ENCODE measurements at regions not wholly inside any gene's neighbourhood (a gene's known extent, or its start where the extent isn't known, plus 50 kb on each side); places are given as distances from the start of the nearest gene placed in this dataset.
"Not testable (repeated sequence)": the region's sequence is repeated elsewhere in the genome, so short reads cannot be mapped to it uniquely, and the experiment has no call there.

- DNase-seq, result not testable (repeated sequence)
Observed at GRCh38 chr17:27365329-27365945, 71.5 kb downstream of the WSB1 start.

GRCh38 chr17:27366437-27366836, 72.5 kb downstream of the WSB1 start:
- DNase-seq, result no peak

- DNase-seq, result no peak
Observed at GRCh38 chr17:27367121-27367981, 73.4 kb downstream of the WSB1 start.

DNA sequence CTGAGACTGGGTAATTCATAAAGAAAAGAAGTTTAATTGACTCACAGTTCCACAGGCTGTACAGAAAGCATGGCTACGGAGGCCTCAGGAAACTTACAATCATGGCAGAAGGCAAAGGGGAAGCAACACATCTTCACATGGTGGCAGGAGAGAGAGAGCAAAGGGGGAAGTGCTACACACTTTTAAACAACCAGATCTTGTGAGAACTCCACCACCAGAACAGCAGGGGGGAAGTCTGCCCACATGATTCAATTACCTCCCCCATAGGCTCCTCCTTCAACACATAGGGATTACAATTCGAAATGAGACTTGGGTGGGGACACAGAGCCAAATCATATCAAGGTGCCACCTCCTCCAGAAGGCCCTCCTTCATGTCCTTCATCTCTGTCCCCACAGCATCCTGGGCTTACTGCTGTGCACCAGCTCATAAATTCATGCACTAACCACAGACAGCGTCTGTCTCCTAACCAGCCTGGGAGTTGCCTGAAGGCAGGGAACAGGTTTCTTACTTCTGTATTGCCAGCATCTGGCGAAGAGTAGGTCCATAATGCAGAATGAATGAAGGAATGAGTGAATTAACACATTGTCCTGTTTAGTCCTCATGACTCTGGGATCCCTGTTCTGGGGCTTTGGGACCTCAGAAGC, 74.4 kb downstream of the WSB1 start:
- no peak for DNase-seq

DNA sequence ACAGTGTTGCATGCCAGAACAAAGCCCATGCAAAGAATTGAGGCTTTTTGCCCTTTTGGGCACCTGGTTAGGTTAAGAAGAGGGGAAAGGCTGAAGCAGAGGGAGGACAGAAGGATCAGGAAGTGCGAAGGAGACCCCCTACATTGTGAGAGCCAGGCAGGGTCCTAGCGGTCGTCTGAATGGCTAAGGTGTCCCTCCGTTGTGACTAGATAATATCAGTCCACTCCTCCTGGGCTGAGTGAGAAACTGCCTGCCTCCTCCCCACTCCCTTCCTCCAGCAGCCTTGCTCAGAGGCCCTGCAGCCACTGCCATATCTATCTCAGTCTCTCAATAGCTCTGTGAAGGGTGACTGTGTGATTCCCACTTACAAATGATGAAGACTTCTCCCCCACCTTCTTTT, 75.1 kb downstream of the WSB1 start:
- DNase-seq, result no peak

DNA sequence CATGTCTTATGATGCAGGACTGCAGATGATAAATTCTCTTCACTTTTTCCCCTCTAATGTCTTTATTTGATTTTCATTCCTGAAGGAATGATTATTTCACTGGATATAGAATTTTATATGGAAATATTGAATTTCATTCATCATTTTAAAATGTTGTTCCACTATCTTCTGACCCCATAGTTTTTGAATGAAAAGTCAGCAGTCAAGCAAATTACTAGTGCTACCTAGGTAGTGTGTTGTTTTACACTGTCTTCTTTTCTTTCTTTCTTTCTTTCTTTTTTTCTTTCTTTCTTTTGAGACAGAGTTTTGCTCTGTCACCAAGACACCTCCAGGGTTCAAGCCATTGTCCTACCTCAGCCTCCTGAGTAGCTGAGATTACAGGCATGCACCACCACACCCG, 76.9 kb downstream of the WSB1 start:
- DNase-seq, result no peak

DNA sequence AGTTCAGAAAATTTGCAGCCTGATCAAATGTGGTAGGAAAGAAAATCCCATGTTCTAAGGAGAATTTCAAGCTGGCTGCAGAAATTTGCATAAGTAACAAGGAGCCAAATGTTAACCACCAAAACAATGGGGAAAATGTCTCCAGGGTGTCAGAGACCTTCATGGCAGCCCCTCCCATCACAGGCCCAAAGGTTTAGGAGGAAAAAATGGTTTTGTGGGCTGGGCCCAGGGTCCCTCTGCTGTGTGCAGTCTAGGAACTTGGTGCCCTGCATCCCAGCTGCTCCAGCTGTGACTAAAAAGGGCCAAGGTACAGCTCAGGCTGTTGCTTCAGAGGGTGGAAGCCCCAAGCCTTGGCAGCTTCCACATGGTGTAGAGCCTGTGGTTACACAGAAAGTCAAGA, 79.8 kb downstream of the WSB1 start:
- not testable (repeated sequence) for DNase-seq

DNA sequence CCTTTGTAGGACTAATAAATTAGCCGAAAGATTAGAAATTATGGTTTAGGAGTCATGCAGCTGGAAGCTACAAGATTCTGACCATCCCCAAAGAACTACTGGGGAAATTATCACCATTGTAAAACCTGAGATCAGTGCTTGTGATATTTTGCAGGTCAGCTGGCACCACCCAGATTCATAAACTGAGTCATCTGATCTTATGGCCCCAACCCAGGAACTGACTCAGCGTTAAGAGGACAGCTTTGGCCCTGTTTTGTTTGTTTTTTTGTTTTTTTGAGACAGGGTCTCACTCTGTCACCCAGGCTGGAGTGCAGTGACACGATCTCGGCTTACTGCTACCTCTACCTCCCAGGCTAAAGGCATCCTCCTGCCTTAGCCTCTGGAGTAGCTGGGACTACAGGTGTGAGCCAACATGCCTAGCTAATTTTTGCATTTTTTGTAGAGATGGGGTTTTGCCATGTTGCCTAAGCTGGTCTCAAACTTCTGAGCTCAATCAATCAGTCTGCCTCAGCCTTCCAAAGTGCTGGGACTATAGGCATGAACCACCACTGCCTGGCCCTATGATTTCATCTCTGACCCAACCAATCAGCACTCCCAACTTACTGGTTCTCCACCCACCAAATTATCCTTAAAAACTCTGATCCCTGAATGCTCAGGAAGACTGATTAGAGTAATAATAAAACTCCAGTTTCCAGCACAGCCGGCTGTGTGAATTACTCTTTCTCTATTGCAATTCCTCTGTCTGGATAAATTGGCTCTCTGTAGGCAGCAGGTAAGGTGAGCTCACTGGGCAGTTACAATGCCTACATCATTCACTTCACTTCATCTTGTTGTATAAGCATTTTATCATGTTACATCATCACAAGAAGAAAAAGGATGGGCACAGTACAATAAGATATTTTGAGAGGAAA, 79.4 kb upstream of the KSR1 start:
- no peak for DNase-seq

DNA sequence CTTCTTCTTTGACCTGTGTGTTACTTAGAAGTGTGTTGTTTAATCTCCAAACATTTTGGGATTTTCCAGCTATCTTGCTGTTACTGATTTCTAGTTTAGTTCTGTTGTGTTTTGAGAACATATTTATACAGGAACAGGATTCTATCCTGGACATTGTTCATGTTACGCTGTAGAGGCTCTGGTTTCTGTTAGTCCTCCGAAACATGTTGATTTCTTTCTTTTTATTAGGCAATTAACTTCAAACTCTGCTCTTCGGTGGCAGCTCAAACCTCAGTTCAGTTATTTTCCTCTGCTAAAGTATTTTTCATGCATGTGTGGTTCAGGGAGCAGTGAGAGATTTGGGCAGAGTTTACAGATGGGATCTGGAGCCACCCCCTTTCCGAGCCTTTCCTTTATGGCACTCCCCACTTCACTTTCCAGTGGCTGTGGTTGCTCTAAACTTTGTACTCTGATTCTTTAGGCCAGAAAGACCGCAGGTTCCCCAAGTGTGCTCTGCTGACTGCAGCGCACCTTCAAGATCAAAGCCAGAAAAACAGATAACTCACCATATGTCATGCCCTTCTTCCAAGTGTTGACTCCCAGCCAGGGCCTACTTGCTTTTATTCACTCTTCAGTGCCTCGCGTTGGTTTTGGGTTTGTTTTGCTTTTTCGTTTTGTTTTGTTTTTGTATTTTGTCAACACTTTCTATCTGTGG, 77.6 kb upstream of the KSR1 start:
- no peak for DNase-seq

- DNase-seq, result no peak
Observed at GRCh38 chr17:27379888-27380533, 76.2 kb upstream of the KSR1 start.

DNA sequence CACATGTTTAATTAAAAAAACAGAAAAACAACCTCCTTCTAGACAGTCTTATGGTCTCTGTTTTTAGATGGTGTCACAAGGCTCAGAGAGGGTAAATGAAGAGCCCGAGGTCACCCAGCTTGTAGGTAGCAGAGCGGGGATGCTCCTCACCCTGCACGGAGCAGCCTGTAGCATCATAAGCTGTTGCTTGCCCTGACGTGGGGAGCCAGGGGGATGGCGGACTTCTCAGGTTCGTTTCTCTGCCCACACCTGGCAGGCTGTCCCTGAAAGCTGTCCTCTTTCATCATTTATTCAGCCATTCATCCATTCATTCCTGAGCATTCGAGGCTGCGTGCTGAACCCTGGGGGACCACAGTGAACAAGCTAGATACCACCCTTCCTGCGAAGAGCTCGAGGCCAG, 75.7 kb upstream of the KSR1 start:
- no peak for DNase-seq

DNA sequence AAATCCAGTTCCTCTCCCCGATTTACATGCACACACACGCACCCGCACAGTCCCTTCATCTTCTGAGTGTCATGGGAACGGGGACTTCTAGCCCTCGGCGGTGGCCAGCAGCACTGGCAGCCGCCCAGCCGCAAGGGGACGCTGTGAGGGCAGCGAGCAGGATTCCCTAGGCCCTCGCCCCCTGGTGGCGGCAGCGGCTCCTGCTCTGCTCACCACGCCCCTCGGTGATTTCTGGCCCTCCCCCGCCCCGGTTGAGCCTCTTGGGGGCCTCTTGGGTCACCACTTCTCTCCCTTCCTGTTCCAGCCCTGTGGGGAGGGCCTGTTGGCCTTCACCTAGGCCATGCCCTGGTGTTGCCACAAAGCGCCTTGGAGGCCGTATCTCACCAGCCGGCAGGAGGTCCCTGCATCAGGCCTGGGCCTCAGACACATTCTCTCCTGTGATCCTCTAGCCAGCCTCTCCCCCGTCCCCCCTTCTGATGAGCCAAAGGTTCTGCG, 75.2 kb upstream of the KSR1 start:
- DNase-seq, result peak; percentile 82 to 90

GRCh38 chr17:27382025-27382424, 74.2 kb upstream of the KSR1 start:
- DNase-seq, result no peak

DNA sequence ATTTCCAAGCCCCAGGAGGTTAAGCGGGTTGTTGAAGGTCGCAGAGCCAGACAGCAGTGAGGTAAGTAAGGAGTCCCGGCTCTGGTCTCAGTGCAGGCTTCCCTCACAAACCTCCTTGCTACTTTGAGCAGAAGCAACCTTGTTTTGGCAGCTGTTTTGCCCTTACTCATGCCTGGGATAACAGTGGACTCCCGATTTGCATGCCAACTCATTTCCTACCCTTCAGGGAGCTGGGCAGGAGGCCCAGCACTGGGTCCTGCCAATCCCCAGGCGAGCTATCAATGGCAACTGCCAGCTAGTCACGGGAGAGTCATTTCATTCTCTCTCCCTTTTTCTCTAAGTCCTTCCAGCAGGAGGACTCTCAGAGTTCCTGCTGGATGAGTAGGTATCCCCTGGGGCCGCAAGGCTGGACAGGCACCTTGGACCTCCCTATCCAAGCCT, 72.0 kb upstream of the KSR1 start:
- no peak for DNase-seq

DNA sequence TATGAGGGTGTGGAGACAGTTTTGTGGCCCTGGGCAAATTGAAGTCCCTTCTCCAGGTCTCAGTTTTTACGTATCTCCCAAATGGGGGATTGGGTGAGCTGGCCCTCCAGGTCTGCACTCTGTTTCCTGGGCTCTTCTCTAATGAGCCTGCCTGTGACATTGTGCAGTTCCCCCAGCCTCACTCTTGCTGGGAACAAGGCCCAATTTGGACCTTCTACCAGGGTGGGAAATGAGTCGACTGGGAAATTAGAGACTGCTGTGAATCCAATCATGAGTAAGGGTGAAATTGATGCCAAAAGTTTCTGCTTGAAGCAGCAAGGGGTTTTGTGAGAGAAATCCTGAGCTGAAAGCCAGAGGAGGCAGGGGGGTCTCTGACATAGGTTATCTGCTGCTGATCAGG, 71.5 kb upstream of the KSR1 start:
- no peak for DNase-seq

- DNase-seq, result no peak
Observed at GRCh38 chr17:27385626-27386025, 70.6 kb upstream of the KSR1 start.

GRCh38 chr17:27386206-27387075, 69.8 kb upstream of the KSR1 start:
- no peak for DNase-seq

DNA sequence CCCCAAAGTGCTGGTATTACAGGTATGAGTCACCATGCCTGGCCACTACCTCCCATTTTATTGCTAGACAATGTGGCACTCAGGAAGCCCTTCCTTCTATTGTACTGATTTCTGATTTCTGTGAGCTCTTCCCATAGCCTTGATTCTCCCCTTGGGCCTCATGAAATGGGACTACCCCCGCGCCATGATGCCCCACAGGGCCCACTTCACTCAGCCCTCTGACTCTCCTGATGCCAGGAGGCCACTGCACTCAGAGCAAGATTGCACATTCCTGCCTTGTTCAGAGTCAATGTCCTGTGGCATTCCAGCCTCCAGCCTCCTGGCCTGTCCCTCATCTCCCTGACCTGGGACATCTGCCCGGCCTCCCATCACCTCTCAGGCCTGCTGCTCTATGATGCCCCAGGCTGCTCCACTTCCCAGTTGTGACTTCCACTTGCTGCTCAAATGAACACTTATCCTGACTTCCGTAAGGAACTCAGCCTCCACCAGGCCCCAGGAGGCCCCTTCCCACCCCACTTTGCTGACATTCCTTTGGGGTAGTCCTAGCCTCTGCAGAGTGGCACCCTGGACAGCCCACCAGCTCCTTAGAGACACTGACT, 66.6 kb upstream of the KSR1 start:
- DNase-seq, result no peak

- no peak for DNase-seq
Observed at GRCh38 chr17:27390540-27390939, 65.7 kb upstream of the KSR1 start.

- DNase-seq, result no peak
Observed at GRCh38 chr17:27391427-27391826, 64.8 kb upstream of the KSR1 start.

Data from stimulated activated CD4-positive, alpha-beta T cell treated with anti-CD3 and anti-CD28 coated beads, Interleukin-2, amount 100 ng/mL, for 48 hours (primary cell).